CD4-positive, alpha-beta memory T cell (primary cell): ENCODE measurements at regions not wholly inside any gene's neighbourhood (a gene's known extent, or its start where the extent isn't known, plus 50 kb on each side); places are given as distances from the start of the nearest gene placed in this dataset.

ENCODE experiments used
- CTCF ChIA-PET: fragments of 350-600 bp; sonication (Branson Sonifier 250); formaldehyde crosslinking; loops from one replicate; lab custom pipeline; 2021; ENCODE audit warnings: inconsistent platforms; ENCODE audit not compliant: partially characterized antibody; lab: Charles Lee
- POLR2A ChIA-PET: fragments of 350-600 bp; sonication (Branson Sonifier 250); formaldehyde crosslinking; loops from one replicate; lab custom pipeline; 2021; ENCODE audit not compliant: partially characterized antibody; lab: Charles Lee
- DNase-seq, 5 donors: peaks; one replicate each; pipeline versions ENCODE4 v3.0.0 to v3.0.0-alpha.2; 2020 to 2022; ENCODE audit warnings: mixed read lengths in 1 of 5
- H3K27ac ChIP-seq: one replicate; pipeline ENCODE4 v1.7.0; 2013; ENCODE audit warnings: low read depth, low read length
- H3K27me3 ChIP-seq: 2 replicates; pipeline ENCODE4 v1.7.0; 2013; ENCODE audit warnings: mild to moderate bottlenecking, low read length, moderate library complexity; ENCODE audit not compliant: insufficient read depth
- H3K36me3 ChIP-seq: 2 replicates; pipeline ENCODE4 v1.7.0; 2013; ENCODE audit warnings: mild to moderate bottlenecking, low read length, moderate library complexity; ENCODE audit not compliant: insufficient read depth
- H3K4me1 ChIP-seq: 2 replicates; pipeline ENCODE4 v1.7.0; 2013; ENCODE audit warnings: mild to moderate bottlenecking, low read length, moderate library complexity; ENCODE audit not compliant: insufficient read depth
- H3K4me3 ChIP-seq, 2 donors: one replicate each; pipeline ENCODE4 v1.7.0; 2013; ENCODE audit warnings: low read length in 2 of 2, mild to moderate bottlenecking in 1 of 2
- H3K9me3 ChIP-seq, 2 donors: one replicate each; pipeline ENCODE4 v1.7.0; 2013; ENCODE audit warnings: low read length in 2 of 2, control low read depth in 1 of 2; ENCODE audit not compliant: control insufficient read depth in 1 of 2
- H3K27ac Mint-ChIP-seq, 7 donors: one replicate each; pipeline ENCODE4 v1.8.0; 2020 to 2021; ENCODE audit warnings: mixed read lengths in 7 of 7, mild to moderate bottlenecking in 6 of 7, inconsistent platforms in 3 of 7, moderate library complexity in 3 of 7
- H3K27me3 Mint-ChIP-seq, 2 donors: one replicate each; pipeline ENCODE4 v1.8.0; 2020 to 2021; ENCODE audit warnings: mixed read lengths in 2 of 2
- H3K36me3 Mint-ChIP-seq, 2 donors: one replicate each; pipeline ENCODE4 v1.8.0; 2020 to 2021; ENCODE audit warnings: mixed read lengths in 2 of 2, inconsistent platforms in 1 of 2, mild to moderate bottlenecking in 1 of 2
- H3K4me1 Mint-ChIP-seq, 4 donors: one replicate each; pipeline ENCODE4 v1.8.0; 2020 to 2021; ENCODE audit warnings: mixed read lengths in 4 of 4, mild to moderate bottlenecking in 1 of 4
- H3K4me3 Mint-ChIP-seq, 8 donors: one replicate each; pipeline ENCODE4 v1.8.0; 2020 to 2021; ENCODE audit warnings: mixed read lengths in 8 of 8, mild to moderate bottlenecking in 7 of 8, moderate library complexity in 6 of 8, inconsistent platforms in 3 of 8
- H3K9me3 Mint-ChIP-seq, 8 donors: one replicate each; pipeline ENCODE4 v1.8.0; 2020 to 2021; ENCODE audit warnings: mixed read lengths in 8 of 8, mild to moderate bottlenecking in 5 of 8, inconsistent platforms in 3 of 8, moderate library complexity in 1 of 8
- intact Hi-C: fragments of 100-400 bp; cut with micrococcal nuclease; formaldehyde crosslinking; loops from one replicate; pipeline ENCODE4 v1.15.1; 2023

DNA sequence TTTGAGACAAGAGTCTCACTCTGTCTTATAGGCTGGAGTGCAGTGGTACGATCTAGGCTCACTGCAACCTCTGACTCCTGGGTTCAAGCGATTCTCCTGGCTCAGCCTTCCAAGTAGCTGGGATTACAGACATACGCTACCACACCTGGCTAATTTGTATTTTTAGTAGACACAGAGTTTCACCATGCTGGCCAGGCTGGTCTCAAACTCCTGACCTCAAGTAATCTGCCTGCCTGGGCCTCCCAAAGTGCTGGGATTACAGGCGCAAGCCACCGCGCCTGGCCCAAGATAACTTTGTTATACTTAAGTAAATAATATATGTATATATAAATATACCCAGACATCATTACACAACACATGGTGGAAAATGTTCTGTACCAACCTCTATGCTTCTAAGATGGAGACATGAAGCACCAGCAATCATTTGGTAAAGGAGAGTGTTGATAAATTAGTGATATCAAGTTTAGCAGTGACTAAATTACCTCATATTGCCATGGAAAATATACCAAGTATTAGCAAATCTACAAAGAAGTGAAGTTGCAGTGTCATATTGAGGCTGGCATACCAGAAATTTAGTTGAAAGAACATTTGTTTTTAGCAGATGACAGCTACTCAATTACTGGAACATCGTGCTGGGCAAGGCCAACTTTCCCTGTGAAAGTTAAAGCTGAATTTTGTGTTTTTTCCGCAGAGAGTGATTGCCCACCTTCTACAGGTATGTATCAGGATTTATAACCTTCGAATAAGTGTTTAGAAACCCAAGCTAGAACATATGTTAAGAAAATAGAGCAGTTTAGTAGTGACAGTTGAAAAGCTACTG lies 177.7 kb downstream of the MYCN start:
- Histone ChIP-seq H3K27me3 (no peaks in the 10 kb centered on the region), H3K9me3 (no peaks in the 10 kb centered on the region), H3K27ac (no peak overlapping the region), H3K4me3 (no peak overlapping the region), H3K36me3 (no peaks in the 10 kb centered on the region), H3K4me1 (no peaks in the 10 kb centered on the region)
- H3K4me1 Mint-ChIP-seq: peaks cover 0 to 1% (median 0%) of the 10 kb centered on the region in 4 donors
- no peak for DNase-seq
- no peaks in the 10 kb centered on the region for H3K27me3 Mint-ChIP-seq
- ChIA-PET POLR2A (no interaction called here), CTCF (no interaction called here)
- no peaks in the 10 kb centered on the region for H3K36me3 Mint-ChIP-seq
- H3K4me3 Mint-ChIP-seq: no peak overlapping the region
- no peak overlapping the region for H3K27ac Mint-ChIP-seq
- intact Hi-C loops: no loop called here
- peaks cover 0 to 3% (median under 1%) of the 10 kb centered on the region in 8 donors for H3K9me3 Mint-ChIP-seq

DNA sequence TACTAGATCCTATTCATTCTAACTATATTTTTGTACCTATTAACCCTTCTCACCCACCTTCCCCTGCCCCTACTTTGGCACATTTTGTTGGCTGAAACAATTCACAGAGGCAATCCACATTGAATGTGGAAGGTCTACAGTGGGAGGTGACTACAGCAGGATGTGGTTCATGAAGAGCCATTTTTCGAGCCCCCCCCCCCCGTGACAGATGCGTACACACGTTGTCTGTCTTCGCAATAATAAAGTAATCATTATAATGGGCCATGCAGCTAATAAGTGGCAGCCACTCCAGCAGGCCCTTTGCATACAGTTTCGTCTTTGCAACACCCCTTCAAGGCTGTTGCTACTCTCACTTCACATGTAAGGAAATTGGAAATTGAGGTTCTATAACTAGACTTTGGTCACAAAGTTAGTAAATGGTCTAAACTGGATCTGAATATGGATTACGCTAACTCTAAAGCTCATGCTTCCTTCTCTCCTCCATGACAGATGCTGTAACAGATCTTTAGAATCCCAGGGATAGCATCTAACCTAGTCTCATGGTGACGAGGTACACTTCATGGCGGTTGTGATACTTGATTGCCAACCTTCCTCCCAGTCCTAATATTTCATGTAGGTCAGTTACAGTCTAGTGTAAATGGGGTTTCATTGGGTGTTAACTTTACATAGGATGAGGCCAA lies 176.8 kb downstream of the MYCN start:
- ChIA-PET CTCF (no interaction called here), POLR2A (no interaction called here)
- no peak for DNase-seq
- no peaks in the 10 kb centered on the region for H3K27me3 ChIP-seq
- Mint-ChIP-seq H3K4me1 (peaks cover 0 to 1% (median 0%) of the 10 kb centered on the region in 4 donors), H3K9me3 (peaks cover 0 to 3% (median under 1%) of the 10 kb centered on the region in 8 donors), H3K4me3 (no peak overlapping the region), H3K36me3 (no peaks in the 10 kb centered on the region), H3K27me3 (no peaks in the 10 kb centered on the region), H3K27ac (no peak overlapping the region)
- H3K27ac ChIP-seq: no peak overlapping the region
- no peaks in the 10 kb centered on the region for H3K4me1 ChIP-seq
- H3K4me3 ChIP-seq: no peak overlapping the region
- intact Hi-C loops: no loop called here
- H3K36me3 ChIP-seq: no peaks in the 10 kb centered on the region
- no peaks in the 10 kb centered on the region for H3K9me3 ChIP-seq

DNA sequence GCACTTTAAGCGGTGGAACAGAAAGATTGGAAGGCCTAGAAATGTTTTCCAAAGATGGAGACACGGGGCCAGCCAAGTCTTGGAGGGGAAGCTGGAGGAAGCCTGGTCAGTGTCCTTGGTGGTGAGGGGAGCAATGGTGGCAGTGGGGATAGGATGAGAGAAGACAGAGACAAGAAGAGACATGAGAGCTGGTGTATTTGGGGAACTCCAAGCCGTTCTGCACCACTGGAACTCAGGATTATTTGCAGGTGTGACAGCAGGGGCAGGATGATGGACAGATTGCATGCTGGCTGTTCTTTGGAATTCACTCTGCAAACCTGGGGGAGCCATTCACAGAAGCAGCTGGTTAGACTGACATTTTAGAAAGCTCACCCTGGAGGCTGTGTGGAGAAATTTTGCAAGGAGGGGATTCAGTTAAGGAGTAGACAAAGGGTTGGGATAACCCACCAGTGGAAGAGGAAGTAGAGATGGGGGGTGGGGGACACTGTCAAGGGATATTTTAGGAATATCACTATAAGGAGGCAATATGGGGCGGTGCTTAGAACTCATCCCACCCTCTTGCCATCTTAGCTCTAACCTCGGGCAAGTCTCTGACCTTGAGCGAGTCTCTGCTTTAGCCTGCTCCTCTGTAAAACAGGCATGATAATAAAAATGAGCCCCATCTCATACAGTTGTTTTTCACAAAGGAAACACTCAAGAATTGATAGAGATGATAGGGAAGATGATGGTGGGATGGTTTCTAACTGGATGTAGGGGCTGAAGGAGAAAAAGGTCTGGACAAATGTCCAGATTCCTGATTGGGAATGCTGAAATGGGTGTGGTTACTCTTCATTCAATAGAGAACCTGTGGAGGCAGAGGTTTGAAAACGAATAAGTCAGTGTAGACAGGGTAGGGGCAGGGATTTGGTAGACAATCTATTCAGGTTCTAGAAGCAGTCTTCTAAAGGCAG lies 175.8 kb downstream of the MYCN start:
- Histone ChIP-seq H3K27me3 (no peaks in the 10 kb centered on the region), H3K36me3 (no peaks in the 10 kb centered on the region), H3K4me1 (no peaks in the 10 kb centered on the region), H3K4me3 (no peak overlapping the region), H3K27ac (no peak overlapping the region), H3K9me3 (no peaks in the 10 kb centered on the region)
- intact Hi-C loops: no loop called here
- ChIA-PET CTCF (no interaction called here), POLR2A (no interaction called here)
- Mint-ChIP-seq H3K36me3 (no peaks in the 10 kb centered on the region), H3K4me1 (peaks cover 0 to 1% (median 0%) of the 10 kb centered on the region in 4 donors), H3K27ac (no peak overlapping the region), H3K4me3 (no peak overlapping the region), H3K27me3 (no peaks in the 10 kb centered on the region), H3K9me3 (peaks cover 0 to 2% (median 0%) of the 10 kb centered on the region in 8 donors)
- DNase-seq: no peak

DNA sequence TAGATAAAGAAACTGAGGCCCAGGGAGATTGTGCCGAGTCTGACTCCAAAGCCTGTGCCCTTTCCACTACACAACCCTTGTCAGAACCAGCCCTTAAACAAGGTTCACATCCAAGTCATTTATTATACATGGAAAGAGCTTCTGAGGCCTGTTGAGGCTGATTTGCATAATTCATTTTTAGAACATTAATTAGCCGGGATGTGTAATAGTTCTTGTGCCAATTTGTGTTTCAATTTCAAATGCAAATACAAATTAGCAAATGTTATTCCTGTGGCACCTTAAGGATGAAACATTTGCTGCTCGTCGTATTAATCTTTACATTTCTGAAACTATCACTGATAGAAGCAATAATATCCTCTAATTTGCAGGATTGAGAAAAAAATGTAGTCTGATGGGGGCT lies 174.9 kb downstream of the MYCN start:
- ChIA-PET CTCF (no interaction called here), POLR2A (no interaction called here)
- no peak overlapping the region for H3K4me3 ChIP-seq
- no peak overlapping the region for H3K27ac ChIP-seq
- no peaks in the 10 kb centered on the region for H3K36me3 Mint-ChIP-seq
- no peak overlapping the region for H3K4me3 Mint-ChIP-seq
- H3K4me1 Mint-ChIP-seq: no peaks in the 10 kb centered on the region
- H3K27me3 ChIP-seq: no peaks in the 10 kb centered on the region
- no peak overlapping the region for H3K27ac Mint-ChIP-seq
- H3K4me1 ChIP-seq: no peaks in the 10 kb centered on the region
- no peaks in the 10 kb centered on the region for H3K27me3 Mint-ChIP-seq
- no peaks in the 10 kb centered on the region for H3K36me3 ChIP-seq
- peaks cover 0 to 2% (median 0%) of the 10 kb centered on the region in 8 donors for H3K9me3 Mint-ChIP-seq
- no peaks in the 10 kb centered on the region for H3K9me3 ChIP-seq
- DNase-seq: no peak
- intact Hi-C loops: no loop called here

DNA sequence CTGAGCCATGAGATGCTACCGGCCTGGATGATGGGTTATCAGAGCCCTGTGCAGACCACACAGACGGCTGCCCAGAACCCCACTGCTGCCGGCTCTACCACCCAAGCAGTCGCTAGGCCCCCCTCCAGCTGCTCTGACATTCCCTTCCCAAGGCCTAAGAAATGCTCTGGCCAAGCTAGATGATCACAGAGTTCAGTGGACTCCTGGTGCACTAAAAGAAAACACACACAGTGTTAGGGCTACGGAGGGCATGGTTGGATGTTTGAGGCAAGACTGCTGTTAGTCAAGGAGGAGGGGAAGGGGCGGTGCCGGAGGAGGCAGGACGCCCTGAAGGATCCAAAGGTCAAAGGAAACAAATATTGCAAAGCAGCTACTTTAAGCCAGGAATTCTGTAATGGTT lies 174.5 kb downstream of the MYCN start:
- DNase-seq: no peak
- POLR2A ChIA-PET: no interaction called here
- Histone ChIP-seq H3K4me3 (no peak overlapping the region), H3K27ac (no peak overlapping the region), H3K4me1 (no peaks in the 10 kb centered on the region), H3K36me3 (no peaks in the 10 kb centered on the region), H3K27me3 (no peaks in the 10 kb centered on the region), H3K9me3 (no peaks in the 10 kb centered on the region)
- Mint-ChIP-seq H3K9me3 (peaks cover 0 to under 1% (median 0%) of the 10 kb centered on the region in 8 donors), H3K27ac (no peak overlapping the region), H3K36me3 (no peaks in the 10 kb centered on the region), H3K27me3 (no peaks in the 10 kb centered on the region), H3K4me3 (no peak overlapping the region), H3K4me1 (no peaks in the 10 kb centered on the region)
- CTCF ChIA-PET: no interaction called here
- intact Hi-C loops: no loop called here

DNA sequence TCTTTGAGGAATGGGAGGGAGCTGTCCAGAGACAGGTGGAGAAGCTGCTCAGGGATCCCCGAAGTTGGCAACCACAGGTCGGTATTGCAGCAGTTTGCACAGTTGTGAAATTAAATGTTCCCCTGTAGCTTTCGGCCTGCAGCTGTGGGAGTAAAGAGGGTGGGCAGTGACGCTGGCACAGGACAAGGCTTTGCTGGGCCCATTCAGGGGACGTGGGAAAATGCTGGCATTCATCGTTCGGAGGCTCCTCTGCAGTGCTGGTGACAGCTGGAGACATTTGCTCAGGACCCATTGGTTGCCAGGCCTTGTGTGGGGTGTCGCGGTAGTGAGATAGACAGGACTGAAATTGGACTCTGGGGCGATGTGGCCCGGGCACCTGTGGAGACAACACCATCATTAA lies 173.7 kb downstream of the MYCN start:
- Histone ChIP-seq H3K27me3 (no peaks in the 10 kb centered on the region), H3K4me1 (no peaks in the 10 kb centered on the region), H3K4me3 (no peak overlapping the region), H3K36me3 (no peaks in the 10 kb centered on the region), H3K9me3 (no peaks in the 10 kb centered on the region), H3K27ac (no peak overlapping the region)
- ChIA-PET CTCF (no interaction called here), POLR2A (no interaction called here)
- no peaks in the 10 kb centered on the region for H3K27me3 Mint-ChIP-seq
- no peaks in the 10 kb centered on the region for H3K4me1 Mint-ChIP-seq
- no peaks in the 10 kb centered on the region for H3K9me3 Mint-ChIP-seq
- intact Hi-C loops: no loop called here
- no peak overlapping the region for H3K27ac Mint-ChIP-seq
- no peaks in the 10 kb centered on the region for H3K36me3 Mint-ChIP-seq
- DNase-seq: no peak
- H3K4me3 Mint-ChIP-seq: no peak overlapping the region

DNA sequence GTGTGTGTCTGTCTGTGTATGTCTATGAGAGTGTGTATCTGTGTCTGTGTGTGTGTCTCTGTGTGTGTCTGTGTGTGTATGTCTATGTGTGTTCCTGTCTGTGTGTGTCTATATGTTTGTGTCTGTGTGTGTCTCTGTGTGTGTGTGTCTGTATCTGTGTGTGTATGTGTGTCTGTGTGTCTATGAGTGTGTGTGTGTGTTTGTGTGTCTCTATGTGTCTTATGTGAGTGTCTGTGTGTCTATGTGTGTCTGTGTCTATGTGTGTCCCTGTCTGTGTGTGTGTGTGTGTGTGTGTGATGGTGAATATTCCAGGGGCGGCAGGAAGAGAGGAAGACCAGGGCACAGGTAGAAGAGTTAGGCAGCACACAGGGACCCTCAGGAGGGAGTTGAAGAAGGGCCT lies 173.2 kb downstream of the MYCN start:
- ChIA-PET CTCF (no interaction called here), POLR2A (no interaction called here)
- no peaks in the 10 kb centered on the region for H3K9me3 Mint-ChIP-seq
- no peaks in the 10 kb centered on the region for H3K4me1 Mint-ChIP-seq
- H3K4me3 Mint-ChIP-seq: no peak overlapping the region
- H3K4me3 ChIP-seq: no peak overlapping the region
- H3K9me3 ChIP-seq: no peaks in the 10 kb centered on the region
- H3K36me3 Mint-ChIP-seq: no peaks in the 10 kb centered on the region
- no peaks in the 10 kb centered on the region for H3K36me3 ChIP-seq
- no peak overlapping the region for H3K27ac Mint-ChIP-seq
- no peaks in the 10 kb centered on the region for H3K27me3 ChIP-seq
- intact Hi-C loops: no loop called here
- no peak overlapping the region for H3K27ac ChIP-seq
- no peaks in the 10 kb centered on the region for H3K4me1 ChIP-seq
- DNase-seq: no peak
- no peaks in the 10 kb centered on the region for H3K27me3 Mint-ChIP-seq
